OCI-LY7 (cell line): ENCODE measurements at regions not wholly inside any gene's neighbourhood (a gene's known extent, or its start where the extent isn't known, plus 50 kb on each side); places are given as distances from the start of the nearest gene placed in this dataset.

Experiments used
- BruUV-seq: library from RNA; stranded (reverse); fragments of 400-500 nt; replicated peaks from 2 replicates; lab custom pipeline; 2021; lab: Mats Ljungman, UMichigan
- CTCF ChIA-PET: fragments of 300-600 bp; sonication (Branson Sonifier 250); formaldehyde crosslinking; loops from one replicate; lab custom pipeline; 2022; ENCODE audit warnings: antibody characterized with exemption; ENCODE audit not compliant: unreplicated experiment; lab: Charles Lee
- POLR2A ChIA-PET: fragments of 300-600 bp; sonication (Branson Sonifier 250); formaldehyde crosslinking; loops from one replicate; lab custom pipeline; 2022; ENCODE audit warnings: antibody characterized with exemption; lab: Charles Lee
- DNase-seq: peaks from one replicate; pipeline ENCODE4 v3.0.0-alpha.2; 2015; ENCODE audit warnings: low spot score
- H2AFZ ChIP-seq: fragments of 200-600 bp; sonication (generic), shearing (Covaris generic); 2 replicates; pipeline ENCODE4 v1.6.1; 2014; ENCODE audit warnings: mild to moderate bottlenecking, antibody characterized with exemption, low read length, moderate library complexity
- H3K27ac ChIP-seq: fragments of 200-600 bp; sonication (generic); 2 replicates; pipeline ENCODE4 v1.5.1; 2014; ENCODE audit warnings: mixed run types, low read depth, mild to moderate bottlenecking, moderate library complexity, low read length, inconsistent platforms; ENCODE audit not compliant: poor library complexity, severe bottlenecking
- H3K36me3 ChIP-seq: fragments of 200-600 bp; sonication (generic); 2 replicates; pipeline ENCODE4 v1.6.1; 2014; ENCODE audit warnings: mild to moderate bottlenecking, antibody characterized with exemption, low read length, moderate library complexity, mixed read lengths; ENCODE audit not compliant: insufficient read depth
- H3K4me1 ChIP-seq: fragments of 200-600 bp; sonication (generic); 2 replicates; pipeline ENCODE4 v1.5.1; 2014; ENCODE audit warnings: mild to moderate bottlenecking, low read length; ENCODE audit not compliant: insufficient read depth, poor library complexity, severe bottlenecking
- H3K4me2 ChIP-seq: fragments of 200-600 bp; sonication (generic); 2 replicates; pipeline ENCODE4 v1.6.1; 2014; ENCODE audit warnings: mild to moderate bottlenecking, low read length
- H3K4me3 ChIP-seq: fragments of 200-600 bp; sonication (generic); 2 replicates; pipeline ENCODE4 v1.5.1; 2014; ENCODE audit warnings: mild to moderate bottlenecking, low read depth, low read length; ENCODE audit not compliant: poor library complexity, severe bottlenecking
- H3K79me2 ChIP-seq: fragments of 200-600 bp; sonication (generic); 2 replicates; pipeline ENCODE4 v1.6.1; 2016; ENCODE audit warnings: low read depth, mild to moderate bottlenecking, low read length, moderate library complexity, mixed read lengths; ENCODE audit not compliant: insufficient read depth
- H3K9me2 ChIP-seq: fragments of 200-600 bp; sonication (generic); 2 replicates; pipeline ENCODE4 v1.6.1; 2016; ENCODE audit warnings: mild to moderate bottlenecking, low read length, mixed read lengths; ENCODE audit not compliant: insufficient read depth
- H3K9me3 ChIP-seq: fragments of 200-600 bp; sonication (generic); 2 replicates; pipeline ENCODE4 v1.6.1; 2014; ENCODE audit warnings: mild to moderate bottlenecking, mixed run types, low read length, mixed read lengths
- H4K20me1 ChIP-seq: fragments of 200-600 bp; sonication (generic); 2 replicates; pipeline ENCODE4 v1.6.1; 2014; ENCODE audit warnings: mild to moderate bottlenecking, antibody characterized with exemption, low read length, moderate library complexity, mixed read lengths; ENCODE audit not compliant: insufficient read depth
- EZH2phosphoT487 ChIP-seq: fragments of 200-600 bp; sonication (generic); IDR thresholded peaks from 2 replicates; pipeline ENCODE4 v1.6.1; 2018; ENCODE audit warnings: low read depth, borderline replicate concordance, mild to moderate bottlenecking, mixed run types, antibody characterized with exemption, low read length, moderate library complexity, mixed read lengths
- intact Hi-C: fragments of 100-400 bp; cut with micrococcal nuclease; formaldehyde crosslinking; loops from one replicate; pipeline ENCODE4 v1.10.0; 2022; ENCODE audit not compliant: unreplicated experiment
- TF ChIP-seq, protein P1 (sequence below): fragments of 200-600 bp; sonication (generic); conservative IDR thresholded peaks from 2 replicates; pipeline ENCODE4 v1.5.1; 2014; ENCODE audit warnings: mild to moderate bottlenecking, antibody characterized with exemption, low read length, moderate library complexity, mixed read lengths

DNA sequence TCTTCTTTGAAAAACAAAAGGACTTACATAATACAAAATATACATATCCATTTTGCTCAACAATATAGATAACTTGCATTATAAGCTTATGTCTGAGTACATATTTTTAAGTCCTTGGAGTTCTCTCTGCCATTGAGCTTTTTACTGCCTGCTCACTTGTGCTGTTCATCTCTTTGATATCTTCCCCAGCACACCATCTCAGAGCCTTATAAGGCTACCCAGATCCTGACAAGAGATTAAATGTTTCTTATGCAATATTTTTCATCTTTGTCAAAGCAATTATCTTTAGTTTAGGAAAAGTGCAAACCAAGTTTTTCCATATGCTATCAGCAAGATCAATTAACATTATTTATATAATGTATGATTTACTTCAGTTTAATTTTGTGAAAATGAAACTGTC, 60.7 kb upstream of the ITGA1 start:
- POLR2A ChIA-PET, result interaction anchor here (1.0 to 1.4 kb wide), 2 partner anchors 12 to 72 kb away, joined by 3 to 4 read pairs; no protein-coding TSS in a partner anchor

DNA sequence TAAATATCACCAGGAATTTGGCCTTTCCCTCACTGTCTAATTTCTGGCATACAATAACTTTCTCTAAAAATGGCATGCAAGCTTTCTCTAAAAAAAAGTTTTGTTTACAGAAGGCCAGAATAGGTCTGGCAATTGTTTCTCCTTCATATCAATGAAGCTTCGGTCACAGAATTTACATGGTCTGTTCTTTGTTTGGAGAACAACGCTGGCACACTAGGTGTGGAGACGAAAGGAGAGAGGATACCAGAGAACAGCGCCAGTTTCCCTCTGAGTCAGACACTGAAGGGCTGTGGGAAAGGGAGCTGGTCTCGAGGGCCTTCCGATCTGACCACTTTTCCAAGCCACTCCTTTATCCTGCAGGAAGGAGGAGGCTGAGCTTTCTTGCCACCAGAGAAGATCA, 60.1 kb upstream of the ITGA1 start:
- TF ChIP-seq, protein P1, sequence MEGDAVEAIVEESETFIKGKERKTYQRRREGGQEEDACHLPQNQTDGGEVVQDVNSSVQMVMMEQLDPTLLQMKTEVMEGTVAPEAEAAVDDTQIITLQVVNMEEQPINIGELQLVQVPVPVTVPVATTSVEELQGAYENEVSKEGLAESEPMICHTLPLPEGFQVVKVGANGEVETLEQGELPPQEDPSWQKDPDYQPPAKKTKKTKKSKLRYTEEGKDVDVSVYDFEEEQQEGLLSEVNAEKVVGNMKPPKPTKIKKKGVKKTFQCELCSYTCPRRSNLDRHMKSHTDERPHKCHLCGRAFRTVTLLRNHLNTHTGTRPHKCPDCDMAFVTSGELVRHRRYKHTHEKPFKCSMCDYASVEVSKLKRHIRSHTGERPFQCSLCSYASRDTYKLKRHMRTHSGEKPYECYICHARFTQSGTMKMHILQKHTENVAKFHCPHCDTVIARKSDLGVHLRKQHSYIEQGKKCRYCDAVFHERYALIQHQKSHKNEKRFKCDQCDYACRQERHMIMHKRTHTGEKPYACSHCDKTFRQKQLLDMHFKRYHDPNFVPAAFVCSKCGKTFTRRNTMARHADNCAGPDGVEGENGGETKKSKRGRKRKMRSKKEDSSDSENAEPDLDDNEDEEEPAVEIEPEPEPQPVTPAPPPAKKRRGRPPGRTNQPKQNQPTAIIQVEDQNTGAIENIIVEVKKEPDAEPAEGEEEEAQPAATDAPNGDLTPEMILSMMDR, result no peak
- TF ChIP-seq EZH2phosphoT487, result no peak
- no TSS peak for BruUV-seq
- Histone ChIP-seq H2AFZ (no peak overlapping the region), H3K4me1 (no peaks in the 10 kb centered on the region), H3K4me2 (no peak overlapping the region), H3K79me2 (no peaks in the 10 kb centered on the region), H3K36me3 (no peaks in the 10 kb centered on the region), H3K9me3 (no peaks in the 10 kb centered on the region), H3K9me2 (no peaks in the 10 kb centered on the region), H3K4me3 (no peak overlapping the region), H3K27ac (no peak overlapping the region), H4K20me1 (no peaks in the 10 kb centered on the region)
- POLR2A ChIA-PET, result interaction anchor here (0.8 to 1.0 kb wide), 2 partner anchors 72 to 148 kb away, joined by 4 read pairs; no protein-coding TSS in a partner anchor
- CTCF ChIA-PET, result no interaction called here
- no peak for DNase-seq
- intact Hi-C loops, result no loop called here

More for the DNA sequence above, 60.7 kb upstream of the ITGA1 start:
- Histone ChIP-seq H2AFZ (no peak overlapping the region), H3K4me2 (no peak overlapping the region), H3K27ac (no peak overlapping the region), H3K9me2 (no peaks in the 10 kb centered on the region), H4K20me1 (no peaks in the 10 kb centered on the region), H3K36me3 (no peaks in the 10 kb centered on the region), H3K4me1 (no peaks in the 10 kb centered on the region), H3K9me3 (no peaks in the 10 kb centered on the region), H3K79me2 (no peaks in the 10 kb centered on the region), H3K4me3 (no peak overlapping the region)
- CTCF ChIA-PET, result no interaction called here
- DNase-seq, result no peak
- intact Hi-C loops, result no loop called here
- BruUV-seq, result no TSS peak
- TF ChIP-seq, protein P1, result no peak

- Histone ChIP-seq H3K4me1 (no peaks in the 10 kb centered on the region), H3K4me2 (no peak overlapping the region), H3K79me2 (no peaks in the 10 kb centered on the region), H3K9me3 (no peaks in the 10 kb centered on the region), H4K20me1 (no peaks in the 10 kb centered on the region), H3K27ac (no peak overlapping the region), H2AFZ (no peak overlapping the region), H3K9me2 (no peaks in the 10 kb centered on the region), H3K4me3 (no peak overlapping the region), H3K36me3 (no peaks in the 10 kb centered on the region)
- no peak for DNase-seq
- intact Hi-C loops, result no loop called here
- no peak for TF ChIP-seq EZH2phosphoT487
- TF ChIP-seq, protein P1, result no peak
- POLR2A ChIA-PET, result interaction anchor here (0.6 to 0.8 kb wide), 3 partner anchors 11 to 147 kb away, joined by 3 to 4 read pairs (median 3); no protein-coding TSS in a partner anchor
- BruUV-seq, result no TSS peak
- CTCF ChIA-PET, result no interaction called here
These were observed 59.5 kb upstream of the ITGA1 start for GRCh38 chr5:52728224-52728623.
